ENCODE measurements at regions not wholly inside any gene's neighbourhood (a gene's known extent, or its start where the extent isn't known, plus 50 kb on each side); places are given as distances from the start of the nearest gene placed in this dataset.
A peak's percentile ranks its signal among the peaks of the same experiment; 100 is the strongest.
"Not testable (repeated sequence)": the region's sequence is repeated elsewhere in the genome, so short reads cannot be mapped to it uniquely, and the experiment has no call there.

DNA sequence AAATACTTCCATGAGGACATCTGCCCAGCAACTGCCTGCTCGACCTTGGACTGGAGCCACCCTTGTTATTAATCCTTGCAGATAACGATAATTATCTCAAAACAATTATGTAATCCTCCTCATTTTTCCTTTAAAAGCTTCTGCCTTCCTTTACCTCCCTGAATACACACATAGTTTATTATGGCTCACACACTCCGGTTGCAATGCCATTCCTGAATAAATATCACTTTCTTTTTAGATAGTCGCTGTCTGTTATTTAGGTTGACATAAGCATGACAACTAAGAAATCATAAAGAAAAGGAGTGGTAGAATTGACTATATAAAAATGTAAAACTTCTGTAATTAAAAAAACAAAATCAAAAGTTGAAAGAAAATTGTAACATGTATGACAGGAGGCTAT is 64.8 kb downstream of the B4GALT7 start:
- H3K4me3 ChIP-seq (replicated peaks; ENCODE audit: low read depth, low read length); DNase-seq (ENCODE audit: low read depth): not testable (repeated sequence)

DNA sequence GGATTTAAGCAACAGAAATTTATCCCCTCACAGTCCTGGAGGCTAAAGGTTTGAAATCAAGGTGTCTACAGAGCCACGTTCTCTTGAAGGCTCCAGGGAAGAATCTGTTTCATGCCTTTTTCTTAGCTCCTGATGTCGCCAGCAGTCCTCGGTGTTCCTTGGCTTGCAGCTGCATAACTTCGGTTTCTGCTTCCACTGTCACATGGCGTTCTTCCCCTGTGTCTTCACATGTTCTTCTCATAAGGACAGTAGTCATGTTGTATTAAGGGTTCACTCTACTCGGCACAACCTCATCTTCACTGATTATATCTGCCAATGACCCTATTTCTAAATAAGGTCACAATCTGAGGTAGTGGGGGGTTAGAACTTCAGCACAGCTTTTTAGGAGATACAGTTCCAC is 65.2 kb downstream of the B4GALT7 start:
- H3K4me3 ChIP-seq (replicated peaks; ENCODE audit: low read depth, low read length); DNase-seq (ENCODE audit: low read depth): not testable (repeated sequence)

DNA sequence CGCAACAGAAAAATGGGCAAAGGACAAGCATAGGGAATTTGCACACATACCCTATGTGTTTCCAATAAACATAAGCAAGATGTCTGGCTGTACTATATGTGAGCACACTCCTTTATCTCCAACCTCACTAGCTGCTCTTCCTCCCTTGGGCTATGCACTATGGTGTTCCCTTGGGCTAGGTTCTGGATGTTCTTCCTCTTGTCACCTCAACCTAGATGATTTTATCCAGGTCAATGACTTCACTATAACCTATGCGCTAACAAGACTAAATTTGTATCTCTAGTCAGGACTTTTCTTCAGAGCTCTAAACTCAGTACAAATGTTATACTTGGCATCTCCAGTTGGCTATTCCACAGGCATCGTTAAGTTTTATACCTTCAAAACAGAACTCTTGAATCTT is 66.0 kb downstream of the B4GALT7 start:
- H3K4me3 ChIP-seq (replicated peaks; ENCODE audit: low read depth, low read length); DNase-seq (ENCODE audit: low read depth): not testable (repeated sequence)

DNA sequence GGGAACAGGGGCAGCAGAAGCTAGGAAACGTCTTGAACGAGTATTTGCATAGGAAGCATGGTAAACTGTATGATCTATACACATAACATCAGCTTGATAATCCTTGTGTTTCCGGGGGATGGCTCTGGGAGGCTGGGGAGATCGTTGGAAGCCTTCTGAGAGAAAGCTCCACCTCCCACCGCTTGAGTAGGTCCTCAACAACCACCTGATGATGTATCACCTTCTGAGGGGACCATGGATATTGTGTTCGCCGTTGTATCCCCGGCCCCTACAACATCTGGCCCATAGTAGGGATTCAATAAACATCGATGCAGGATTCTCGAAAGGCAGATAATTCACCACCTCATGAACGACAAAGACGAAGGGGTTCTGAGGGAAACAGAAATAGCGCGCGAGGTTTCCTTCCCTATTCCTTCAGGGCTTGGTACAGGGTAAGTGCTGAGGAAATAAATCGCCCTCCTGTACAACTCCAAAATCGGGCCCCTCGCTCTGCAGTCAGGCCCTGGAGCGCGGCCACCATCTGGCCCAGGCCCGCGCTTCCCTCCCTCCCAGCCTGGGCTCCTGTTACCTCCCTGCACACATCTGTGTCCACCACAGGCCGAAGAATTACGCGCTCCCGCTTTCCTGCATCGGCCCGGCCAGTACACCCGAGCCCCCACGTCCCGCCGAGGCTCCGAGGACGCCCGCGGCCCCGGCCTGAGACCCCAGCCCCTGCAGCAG is 71.3 kb downstream of the B4GALT7 start:
- not testable (repeated sequence) for DNase-seq (ENCODE audit: low read depth)
- H3K4me3 ChIP-seq (replicated peaks; ENCODE audit: low read depth, low read length) = peak overlapping the region; percentile 45

DNA sequence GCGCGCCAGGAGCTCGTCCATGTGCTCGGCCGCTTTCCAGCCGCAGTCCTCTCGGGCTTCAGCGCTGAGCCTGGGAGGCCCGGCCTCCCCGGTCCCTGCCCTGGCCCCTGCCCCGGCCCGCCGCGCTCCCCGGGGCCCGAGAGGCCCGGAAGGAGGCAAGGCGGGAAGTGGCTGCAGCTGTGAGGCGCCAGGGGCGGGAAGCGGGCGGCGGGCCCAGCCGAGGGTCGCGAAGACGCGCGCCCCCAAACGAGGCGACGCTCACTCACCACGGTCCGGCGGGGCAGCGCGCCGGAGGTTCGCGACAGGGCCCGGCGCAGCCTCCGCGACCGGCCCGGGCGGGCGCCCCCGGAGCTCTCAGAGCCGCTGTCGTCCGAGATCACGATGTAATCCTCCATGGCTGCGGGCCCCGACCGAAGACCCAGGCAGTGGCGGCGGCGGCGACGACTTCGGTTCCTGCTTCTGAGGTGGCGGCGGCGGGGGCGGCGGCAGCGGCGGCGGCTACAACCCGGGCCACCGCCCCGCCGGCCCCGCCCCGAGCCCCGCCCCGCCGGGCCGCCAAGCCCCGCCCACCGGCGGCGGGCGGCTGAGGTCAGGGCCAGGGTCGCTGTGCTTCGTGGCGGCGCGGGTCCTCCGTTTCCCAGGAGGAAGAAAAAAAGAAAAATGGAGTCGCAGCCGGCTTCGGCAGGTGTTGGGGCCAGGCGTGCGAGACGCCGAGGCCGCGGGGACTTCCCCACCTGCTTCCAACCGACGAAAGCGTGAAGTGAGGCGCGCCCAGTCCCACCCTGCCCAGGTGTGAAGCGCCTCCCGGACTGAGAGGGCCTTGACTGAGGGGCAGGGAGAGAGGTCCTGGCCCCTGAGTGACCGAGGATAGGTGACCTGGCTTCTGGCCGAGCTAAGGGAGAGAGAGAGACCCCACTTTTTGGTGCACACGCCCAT is 72.1 kb downstream of the B4GALT7 start:
- not testable (repeated sequence) for DNase-seq (ENCODE audit: low read depth)
- H3K4me3 ChIP-seq (replicated peaks; ENCODE audit: low read depth, low read length) = peak overlapping the region; percentile 44

All from fibroblast of pulmonary artery (primary cell).